Astrocyte (in vitro differentiated cells and primary cell): ENCODE measurements at regions not wholly inside any gene's neighbourhood (a gene's known extent, or its start where the extent isn't known, plus 50 kb on each side); places are given as distances from the start of the nearest gene placed in this dataset.

Experiments
- CTCF ChIP-seq: IDR thresholded peaks from 2 replicates; pipeline ENCODE4 v1.5.1; 2011; ENCODE audit warnings: low read depth, mild to moderate bottlenecking, inconsistent platforms, low read length, moderate library complexity; ENCODE audit not compliant: insufficient read depth
- EZH2 ChIP-seq: IDR thresholded peaks from 2 replicates; pipeline ENCODE4 v1.6.1; 2012; ENCODE audit warnings: mild to moderate bottlenecking, low read length, inconsistent platforms; ENCODE audit not compliant: insufficient read depth

- TF ChIP-seq CTCF = no peak
- TF ChIP-seq EZH2 = no peak
Observed at GRCh38 chr10:120209124-120209762, 247.8 kb upstream of the PLPP4 start.
